ENCODE measurements at regions not wholly inside any gene's neighbourhood (a gene's known extent, or its start where the extent isn't known, plus 50 kb on each side); places are given as distances from the start of the nearest gene placed in this dataset.
"Not testable (repeated sequence)": the region's sequence is repeated elsewhere in the genome, so short reads cannot be mapped to it uniquely, and the experiment has no call there.

- DNase-seq; H3K9me3 Mint-ChIP-seq; H3K27ac Mint-ChIP-seq; POLR2A ChIA-PET; H3K4me3 Mint-ChIP-seq; H3K36me3 Mint-ChIP-seq; CTCF ChIA-PET; H3K4me1 Mint-ChIP-seq (ENCODE audit: low read depth): not testable (repeated sequence)
- intact Hi-C loops (cut with micrococcal nuclease) = loop anchor here (10.0 kb wide), 1 partner anchor 202 kb away; the partner anchor contains the start of gene MX2
- H3K27me3 Mint-ChIP-seq = peaks cover 23% of the 10 kb centered on the region
Observed at GRCh38 chr21:41567237-41567636, 59.3 kb upstream of the TMPRSS2 start.

- DNase-seq = no peak
- Mint-ChIP-seq H3K36me3 (no peaks in the 10 kb centered on the region), H3K4me3 (no peak overlapping the region), H3K9me3 (peaks cover 2% of the 10 kb centered on the region), H3K27me3 (peaks cover 25% of the 10 kb centered on the region), H3K27ac (no peak overlapping the region), H3K4me1 (ENCODE audit: low read depth) (peaks cover 5% of the 10 kb centered on the region)
- intact Hi-C loops (cut with micrococcal nuclease) = loop anchor here (10.0 kb wide), 1 partner anchor 202 kb away; the partner anchor contains the start of gene MX2
- CTCF ChIA-PET = interaction anchor here (0.6 kb wide), 1 partner anchor 1423 kb away, joined by 4 read pairs; no protein-coding TSS in a partner anchor
- POLR2A ChIA-PET = no interaction called here
Observed at GRCh38 chr21:41566500-41567014, 58.6 kb upstream of the TMPRSS2 start.

- POLR2A ChIA-PET = interaction anchor here (0.5 kb wide), 1 partner anchor 340 kb away, joined by 3 read pairs; no protein-coding TSS in a partner anchor
- Mint-ChIP-seq H3K4me1 (ENCODE audit: low read depth) (peaks cover 5% of the 10 kb centered on the region), H3K36me3 (no peaks in the 10 kb centered on the region), H3K27ac (no peak overlapping the region), H3K27me3 (peaks cover 29% of the 10 kb centered on the region), H3K4me3 (no peak overlapping the region), H3K9me3 (no peaks in the 10 kb centered on the region)
- CTCF ChIA-PET = no interaction called here
- intact Hi-C loops (cut with micrococcal nuclease) = loop anchor here (10.0 kb wide), 1 partner anchor 201 kb away; the partner anchor contains the start of gene MX2
- DNase-seq = no peak
Observed at GRCh38 chr21:41565550-41565949, 57.6 kb upstream of the TMPRSS2 start.

- Mint-ChIP-seq H3K27ac (no peak overlapping the region), H3K27me3 (peaks cover 32% of the 10 kb centered on the region), H3K9me3 (no peaks in the 10 kb centered on the region), H3K4me1 (ENCODE audit: low read depth) (peaks cover 9% of the 10 kb centered on the region), H3K36me3 (no peaks in the 10 kb centered on the region), H3K4me3 (no peak overlapping the region)
- intact Hi-C loops (cut with micrococcal nuclease) = loop anchor here (10.0 kb wide), 1 partner anchor 200 kb away; the partner anchor contains the start of gene MX2
- ChIA-PET CTCF (no interaction called here), POLR2A (no interaction called here)
- peak; percentile 48 for DNase-seq
Observed at GRCh38 chr21:41564871-41565274, 56.9 kb upstream of the TMPRSS2 start.

GRCh38 chr21:41562101-41563000 lies 54.4 kb upstream of the TMPRSS2 start:
- Mint-ChIP-seq H3K4me1 (ENCODE audit: low read depth) (peaks cover 17% of the 10 kb centered on the region), H3K27me3 (peaks cover 24% of the 10 kb centered on the region), H3K36me3 (no peaks in the 10 kb centered on the region), H3K9me3 (no peaks in the 10 kb centered on the region), H3K27ac (no peak overlapping the region), H3K4me3 (no peak overlapping the region)
- CTCF ChIA-PET = no interaction called here
- intact Hi-C loops (cut with micrococcal nuclease) = loop anchor here (10.0 kb wide), 1 partner anchor 198 kb away; the partner anchor contains the start of gene MX2
- POLR2A ChIA-PET = no interaction called here
- DNase-seq = no peak

GRCh38 chr21:41561701-41562100 lies 53.7 kb upstream of the TMPRSS2 start:
- ChIA-PET CTCF (no interaction called here), POLR2A (no interaction called here)
- H3K4me1 Mint-ChIP-seq (ENCODE audit: low read depth) = peaks cover 17% of the 10 kb centered on the region
- no peak for DNase-seq
- H3K36me3 Mint-ChIP-seq = no peaks in the 10 kb centered on the region
- H3K4me3 Mint-ChIP-seq = no peak overlapping the region
- no peak overlapping the region for H3K27ac Mint-ChIP-seq
- H3K9me3 Mint-ChIP-seq = no peaks in the 10 kb centered on the region
- peaks cover 26% of the 10 kb centered on the region for H3K27me3 Mint-ChIP-seq
- intact Hi-C loops (cut with micrococcal nuclease) = loop anchor here (10.0 kb wide), 1 partner anchor 197 kb away; the partner anchor contains the start of gene MX2

GRCh38 chr21:41560661-41561158 lies 52.8 kb upstream of the TMPRSS2 start:
- Mint-ChIP-seq H3K9me3 (no peaks in the 10 kb centered on the region), H3K4me1 (ENCODE audit: low read depth) (peaks cover 17% of the 10 kb centered on the region), H3K4me3 (no peak overlapping the region), H3K27me3 (peaks cover 26% of the 10 kb centered on the region), H3K36me3 (no peaks in the 10 kb centered on the region), H3K27ac (no peak overlapping the region)
- DNase-seq = no peak
- ChIA-PET POLR2A (no interaction called here), CTCF (no interaction called here)
- intact Hi-C loops (cut with micrococcal nuclease) = loop anchor here (10.0 kb wide), 1 partner anchor 196 kb away; the partner anchor contains the start of gene MX2

- CTCF ChIA-PET = no interaction called here
- POLR2A ChIA-PET = no interaction called here
- Mint-ChIP-seq H3K9me3 (no peaks in the 10 kb centered on the region), H3K4me1 (ENCODE audit: low read depth) (peaks cover 13% of the 10 kb centered on the region), H3K4me3 (no peak overlapping the region), H3K36me3 (no peaks in the 10 kb centered on the region), H3K27ac (no peak overlapping the region), H3K27me3 (peaks cover 30% of the 10 kb centered on the region)
- peak; percentile 40 for DNase-seq
- intact Hi-C loops (cut with micrococcal nuclease) = loop anchor here (10.0 kb wide), 1 partner anchor 195 kb away; the partner anchor contains the start of gene MX2
Observed at GRCh38 chr21:41559658-41560631, 52.0 kb upstream of the TMPRSS2 start.

GRCh38 chr21:41558842-41559241 lies 50.9 kb upstream of the TMPRSS2 start:
- Mint-ChIP-seq H3K27ac (no peak overlapping the region), H3K36me3 (no peaks in the 10 kb centered on the region), H3K4me3 (no peak overlapping the region), H3K9me3 (no peaks in the 10 kb centered on the region), H3K4me1 (ENCODE audit: low read depth) (peaks cover 11% of the 10 kb centered on the region), H3K27me3 (peaks cover 30% of the 10 kb centered on the region)
- DNase-seq = no peak
- intact Hi-C loops (cut with micrococcal nuclease) = no loop called here
- CTCF ChIA-PET = no interaction called here
- POLR2A ChIA-PET = no interaction called here

GRCh38 chr21:41557884-41558283 lies 49.9 kb upstream of the TMPRSS2 start:
- intact Hi-C loops (cut with micrococcal nuclease) = no loop called here
- ChIA-PET CTCF (no interaction called here), POLR2A (no interaction called here)
- Mint-ChIP-seq H3K27ac (no peak overlapping the region), H3K9me3 (no peaks in the 10 kb centered on the region), H3K27me3 (peaks cover 28% of the 10 kb centered on the region), H3K4me1 (ENCODE audit: low read depth) (peaks cover 11% of the 10 kb centered on the region), H3K4me3 (no peak overlapping the region), H3K36me3 (no peaks in the 10 kb centered on the region)
- no peak for DNase-seq

Data from activated CD4-positive, alpha-beta memory T cell treated with anti-CD3 and anti-CD28 coated beads for 36 hours (primary cell).